ENCODE measurements at regions not wholly inside any gene's neighbourhood (a gene's known extent, or its start where the extent isn't known, plus 50 kb on each side); places are given as distances from the start of the nearest gene placed in this dataset.

- Histone ChIP-seq H3K36me3 (ENCODE audit: insufficient read depth, low read length) (no peaks in the 10 kb centered on the region), H3K9me3 (replicated peaks; ENCODE audit: low read length) (no peaks in the 10 kb centered on the region), H3K4me3 (ENCODE audit: low read length) (no peak overlapping the region), H3K9ac (ENCODE audit: low read depth, low read length) (peak overlapping the region; percentile 53), H3K27me3 (ENCODE audit: control insufficient read depth, insufficient read depth, low read length) (no peaks in the 10 kb centered on the region), H3K4me1 (ENCODE audit: control insufficient read depth, insufficient read depth, low read length) (peaks cover 43% of the 10 kb centered on the region), H3K4me2 (ENCODE audit: low read length) (peak overlapping the region; percentile 44)
These were observed 65.4 kb upstream of the WDFY2 start for GRCh38 chr13:51518827-51519226.

- peak overlapping the region; percentile 53 for H3K9ac ChIP-seq (ENCODE audit: low read depth, low read length)
- peak overlapping the region; percentile 6 for H3K4me3 ChIP-seq (ENCODE audit: low read length)
- H3K27me3 ChIP-seq (ENCODE audit: control insufficient read depth, insufficient read depth, low read length), result no peaks in the 10 kb centered on the region
- H3K4me2 ChIP-seq (ENCODE audit: low read length), result peak overlapping the region; percentile 44
- peaks cover 53% of the 10 kb centered on the region for H3K4me1 ChIP-seq (ENCODE audit: control insufficient read depth, insufficient read depth, low read length)
- no peaks in the 10 kb centered on the region for H3K9me3 ChIP-seq (replicated peaks; ENCODE audit: low read length)
- no peaks in the 10 kb centered on the region for H3K36me3 ChIP-seq (ENCODE audit: insufficient read depth, low read length)
These were observed 64.5 kb upstream of the WDFY2 start for GRCh38 chr13:51519771-51520216.

- Histone ChIP-seq H3K4me1 (ENCODE audit: control insufficient read depth, insufficient read depth, low read length) (peaks cover 60% of the 10 kb centered on the region), H3K27me3 (ENCODE audit: control insufficient read depth, insufficient read depth, low read length) (no peaks in the 10 kb centered on the region), H3K9ac (ENCODE audit: low read depth, low read length) (peak overlapping the region; percentile 53), H3K4me2 (ENCODE audit: low read length) (peak overlapping the region; percentile 44), H3K9me3 (replicated peaks; ENCODE audit: low read length) (no peaks in the 10 kb centered on the region), H3K4me3 (ENCODE audit: low read length) (no peak overlapping the region), H3K36me3 (ENCODE audit: insufficient read depth, low read length) (no peaks in the 10 kb centered on the region)
These were observed 63.7 kb upstream of the WDFY2 start for GRCh38 chr13:51520524-51520923.

GRCh38 chr13:51523082-51523518 lies 61.2 kb upstream of the WDFY2 start:
- Histone ChIP-seq H3K36me3 (ENCODE audit: insufficient read depth, low read length) (no peaks in the 10 kb centered on the region), H3K9ac (ENCODE audit: low read depth, low read length) (peak overlapping the region; percentile 27), H3K4me1 (ENCODE audit: control insufficient read depth, insufficient read depth, low read length) (peaks cover 65% of the 10 kb centered on the region), H3K4me3 (ENCODE audit: low read length) (no peak overlapping the region), H3K27me3 (ENCODE audit: control insufficient read depth, insufficient read depth, low read length) (no peaks in the 10 kb centered on the region), H3K4me2 (ENCODE audit: low read length) (peak overlapping the region; percentile 29), H3K9me3 (replicated peaks; ENCODE audit: low read length) (no peaks in the 10 kb centered on the region)

GRCh38 chr13:51524312-51524711 lies 60.0 kb upstream of the WDFY2 start:
- H3K9ac ChIP-seq (ENCODE audit: low read depth, low read length), result no peak overlapping the region
- no peaks in the 10 kb centered on the region for H3K27me3 ChIP-seq (ENCODE audit: control insufficient read depth, insufficient read depth, low read length)
- peaks cover 53% of the 10 kb centered on the region for H3K4me1 ChIP-seq (ENCODE audit: control insufficient read depth, insufficient read depth, low read length)
- H3K36me3 ChIP-seq (ENCODE audit: insufficient read depth, low read length), result no peaks in the 10 kb centered on the region
- no peak overlapping the region for H3K4me2 ChIP-seq (ENCODE audit: low read length)
- no peak overlapping the region for H3K4me3 ChIP-seq (ENCODE audit: low read length)
- H3K9me3 ChIP-seq (replicated peaks; ENCODE audit: low read length), result no peaks in the 10 kb centered on the region

GRCh38 chr13:51524829-51525566 lies 59.3 kb upstream of the WDFY2 start:
- H3K36me3 ChIP-seq (ENCODE audit: insufficient read depth, low read length), result no peaks in the 10 kb centered on the region
- no peaks in the 10 kb centered on the region for H3K27me3 ChIP-seq (ENCODE audit: control insufficient read depth, insufficient read depth, low read length)
- H3K4me1 ChIP-seq (ENCODE audit: control insufficient read depth, insufficient read depth, low read length), result peaks cover 46% of the 10 kb centered on the region
- H3K9ac ChIP-seq (ENCODE audit: low read depth, low read length), result peak overlapping the region; percentile 11
- H3K4me2 ChIP-seq (ENCODE audit: low read length), result no peak overlapping the region
- H3K4me3 ChIP-seq (ENCODE audit: low read length), result no peak overlapping the region
- H3K9me3 ChIP-seq (replicated peaks; ENCODE audit: low read length), result no peaks in the 10 kb centered on the region

GRCh38 chr13:51525567-51526167 lies 58.6 kb upstream of the WDFY2 start:
- Histone ChIP-seq H3K4me3 (ENCODE audit: low read length) (no peak overlapping the region), H3K9ac (ENCODE audit: low read depth, low read length) (peak overlapping the region; percentile 11), H3K27me3 (ENCODE audit: control insufficient read depth, insufficient read depth, low read length) (no peaks in the 10 kb centered on the region), H3K4me2 (ENCODE audit: low read length) (no peak overlapping the region), H3K36me3 (ENCODE audit: insufficient read depth, low read length) (no peaks in the 10 kb centered on the region), H3K4me1 (ENCODE audit: control insufficient read depth, insufficient read depth, low read length) (peaks cover 40% of the 10 kb centered on the region), H3K9me3 (replicated peaks; ENCODE audit: low read length) (no peaks in the 10 kb centered on the region)

- no peak overlapping the region for H3K4me2 ChIP-seq (ENCODE audit: low read length)
- no peak overlapping the region for H3K4me3 ChIP-seq (ENCODE audit: low read length)
- H3K27me3 ChIP-seq (ENCODE audit: control insufficient read depth, insufficient read depth, low read length), result no peaks in the 10 kb centered on the region
- no peak overlapping the region for H3K9ac ChIP-seq (ENCODE audit: low read depth, low read length)
- H3K36me3 ChIP-seq (ENCODE audit: insufficient read depth, low read length), result no peaks in the 10 kb centered on the region
- peaks cover 35% of the 10 kb centered on the region for H3K4me1 ChIP-seq (ENCODE audit: control insufficient read depth, insufficient read depth, low read length)
- H3K9me3 ChIP-seq (replicated peaks; ENCODE audit: low read length), result no peaks in the 10 kb centered on the region
These were observed 58.1 kb upstream of the WDFY2 start for GRCh38 chr13:51526202-51526601.

- H3K4me3 ChIP-seq (ENCODE audit: low read length), result no peak overlapping the region
- H3K9me3 ChIP-seq (replicated peaks; ENCODE audit: low read length), result no peaks in the 10 kb centered on the region
- H3K36me3 ChIP-seq (ENCODE audit: insufficient read depth, low read length), result no peaks in the 10 kb centered on the region
- peaks cover 12% of the 10 kb centered on the region for H3K4me1 ChIP-seq (ENCODE audit: control insufficient read depth, insufficient read depth, low read length)
- no peaks in the 10 kb centered on the region for H3K27me3 ChIP-seq (ENCODE audit: control insufficient read depth, insufficient read depth, low read length)
- no peak overlapping the region for H3K9ac ChIP-seq (ENCODE audit: low read depth, low read length)
- no peak overlapping the region for H3K4me2 ChIP-seq (ENCODE audit: low read length)
These were observed 51.5 kb upstream of the WDFY2 start for GRCh38 chr13:51532736-51533197.

- Histone ChIP-seq H3K9me3 (replicated peaks; ENCODE audit: low read length) (no peaks in the 10 kb centered on the region), H3K4me3 (ENCODE audit: low read length) (no peak overlapping the region), H3K36me3 (ENCODE audit: insufficient read depth, low read length) (no peaks in the 10 kb centered on the region), H3K27me3 (ENCODE audit: control insufficient read depth, insufficient read depth, low read length) (no peaks in the 10 kb centered on the region), H3K4me1 (ENCODE audit: control insufficient read depth, insufficient read depth, low read length) (peaks cover 20% of the 10 kb centered on the region), H3K9ac (ENCODE audit: low read depth, low read length) (no peak overlapping the region), H3K4me2 (ENCODE audit: low read length) (peak overlapping the region; percentile 29)
These were observed 50.0 kb upstream of the WDFY2 start for GRCh38 chr13:51534041-51534817.

Measured in skeletal muscle satellite cell (primary cell).